H7 (cell line): ENCODE measurements at regions not wholly inside any gene's neighbourhood (a gene's known extent, or its start where the extent isn't known, plus 50 kb on each side); places are given as distances from the start of the nearest gene placed in this dataset.

Experiments used
- DNase-seq: peaks from one replicate; pipeline ENCODE4 v3.0.0; 2012
- H3K27me3 ChIP-seq: 2 replicates; pipeline ENCODE4 v1.6.0; 2011; ENCODE audit warnings: mild to moderate bottlenecking, low read length; ENCODE audit not compliant: control insufficient read depth, insufficient read depth
- H3K36me3 ChIP-seq: replicated peaks from 2 replicates; pipeline ENCODE4 v1.5.1; 2011; ENCODE audit warnings: low read length; ENCODE audit not compliant: control insufficient read depth, insufficient read depth
- H3K4me3 ChIP-seq: 2 replicates; pipeline ENCODE4 v1.5.1; 2011; ENCODE audit warnings: low read depth, mild to moderate bottlenecking, control low read depth, low read length, moderate library complexity; ENCODE audit not compliant: insufficient read depth

- no peak for DNase-seq
- no peaks in the 10 kb centered on the region for H3K36me3 ChIP-seq
- no peaks in the 10 kb centered on the region for H3K27me3 ChIP-seq
- no peak overlapping the region for H3K4me3 ChIP-seq
Observed at GRCh38 chr2:15731213-15731888, 139.7 kb downstream of the DDX1 start.

DNA sequence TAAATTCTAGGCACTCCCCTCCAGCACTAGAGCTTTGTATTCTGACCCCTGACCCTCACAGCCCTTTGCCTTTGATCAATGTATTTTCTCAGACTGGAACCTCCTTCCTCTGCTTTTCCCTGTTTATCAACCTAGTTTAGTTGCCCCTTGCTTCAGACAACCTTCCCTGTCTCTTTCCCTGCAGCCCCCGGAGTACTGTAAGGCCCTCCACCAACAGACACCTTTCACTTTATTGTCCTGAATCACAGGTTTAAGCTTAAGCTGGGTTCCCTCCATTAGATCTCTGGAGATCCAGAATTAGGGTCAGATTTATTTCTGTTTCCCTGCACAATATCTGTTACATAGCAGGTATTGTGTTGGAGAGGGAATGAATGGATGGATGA, 140.2 kb downstream of the DDX1 start:
- H3K27me3 ChIP-seq = no peaks in the 10 kb centered on the region
- H3K4me3 ChIP-seq = no peak overlapping the region
- no peaks in the 10 kb centered on the region for H3K36me3 ChIP-seq
- DNase-seq = no peak

GRCh38 chr2:15732341-15733077, 140.8 kb downstream of the DDX1 start:
- no peak for DNase-seq
- no peaks in the 10 kb centered on the region for H3K36me3 ChIP-seq
- no peak overlapping the region for H3K4me3 ChIP-seq
- no peaks in the 10 kb centered on the region for H3K27me3 ChIP-seq

GRCh38 chr2:15733867-15734673, 142.4 kb downstream of the DDX1 start:
- H3K27me3 ChIP-seq = no peaks in the 10 kb centered on the region
- DNase-seq = no peak
- H3K36me3 ChIP-seq = no peaks in the 10 kb centered on the region
- no peak overlapping the region for H3K4me3 ChIP-seq

- no peak for DNase-seq
- no peaks in the 10 kb centered on the region for H3K36me3 ChIP-seq
- no peak overlapping the region for H3K4me3 ChIP-seq
- no peaks in the 10 kb centered on the region for H3K27me3 ChIP-seq
Observed at GRCh38 chr2:15734674-15735483, 143.2 kb downstream of the DDX1 start.

- no peaks in the 10 kb centered on the region for H3K36me3 ChIP-seq
- no peak for DNase-seq
- no peak overlapping the region for H3K4me3 ChIP-seq
- H3K27me3 ChIP-seq = no peaks in the 10 kb centered on the region
Observed at GRCh38 chr2:15735484-15736326, 144.0 kb downstream of the DDX1 start.

- H3K27me3 ChIP-seq = no peaks in the 10 kb centered on the region
- no peak overlapping the region for H3K4me3 ChIP-seq
- no peak for DNase-seq
- H3K36me3 ChIP-seq = no peaks in the 10 kb centered on the region
Observed at GRCh38 chr2:15736396-15737180, 144.9 kb downstream of the DDX1 start.

DNA sequence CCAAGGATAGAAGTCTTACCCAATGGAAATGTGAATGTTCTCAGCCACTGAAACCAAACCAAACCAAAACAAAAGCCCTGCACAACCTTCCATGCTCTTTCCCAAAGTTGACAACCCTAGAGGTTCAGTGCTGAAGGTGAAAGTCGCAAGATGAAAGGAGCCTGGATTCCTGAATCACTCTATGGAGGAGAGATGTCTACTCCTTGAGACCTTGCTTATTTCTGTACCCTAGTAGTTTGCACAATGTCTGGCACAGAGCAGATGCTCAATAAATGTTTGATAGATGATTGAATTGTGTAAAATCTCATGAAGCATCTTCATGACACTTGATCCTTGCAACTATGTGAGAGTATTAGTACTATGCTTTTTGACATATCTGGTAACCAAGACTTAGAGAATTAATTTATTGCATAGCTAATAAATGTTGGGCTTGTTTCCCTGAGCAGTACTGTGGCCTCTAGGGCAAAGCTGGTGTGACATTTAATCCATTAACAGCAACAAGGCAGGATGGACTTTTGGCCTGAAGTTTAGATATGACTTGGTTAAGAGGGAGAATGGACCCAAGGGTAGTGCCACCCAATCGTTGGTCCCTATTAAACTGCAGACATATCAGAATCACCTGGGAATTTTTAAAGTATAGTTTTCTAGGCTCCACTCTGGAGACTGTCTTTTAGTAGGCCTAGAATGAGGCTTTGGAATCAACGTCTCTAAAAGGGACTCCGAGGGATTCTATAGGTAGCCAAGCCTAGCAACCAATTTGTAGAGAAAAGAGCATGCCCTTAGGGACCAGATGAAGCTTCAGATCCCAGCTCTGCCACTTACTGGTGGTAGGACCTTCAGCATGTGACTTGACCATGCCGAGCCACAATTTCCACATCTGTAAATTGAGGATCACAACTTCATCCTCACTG, 145.9 kb downstream of the DDX1 start:
- H3K36me3 ChIP-seq = no peaks in the 10 kb centered on the region
- no peaks in the 10 kb centered on the region for H3K27me3 ChIP-seq
- H3K4me3 ChIP-seq = no peak overlapping the region
- no peak for DNase-seq

DNA sequence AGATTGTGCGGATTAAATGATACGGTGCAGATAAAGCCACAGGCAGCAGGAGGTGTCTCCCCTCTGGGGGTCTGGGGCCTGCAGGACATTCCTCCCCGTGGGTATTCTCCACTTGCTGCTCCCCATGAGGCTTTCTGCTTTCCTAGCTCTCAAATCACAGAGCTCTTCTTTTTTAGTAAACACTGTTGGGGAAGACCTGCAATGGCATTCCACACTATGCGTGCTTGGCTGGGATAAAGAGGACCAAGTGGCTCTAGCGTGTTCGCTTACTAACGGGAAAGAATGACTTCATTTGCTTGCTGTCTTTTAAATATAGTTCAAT, 146.5 kb downstream of the DDX1 start:
- Histone ChIP-seq H3K27me3 (no peaks in the 10 kb centered on the region), H3K4me3 (no peak overlapping the region), H3K36me3 (no peaks in the 10 kb centered on the region)
- DNase-seq = no peak

GRCh38 chr2:15738943-15739342, 147.3 kb downstream of the DDX1 start:
- no peaks in the 10 kb centered on the region for H3K36me3 ChIP-seq
- no peaks in the 10 kb centered on the region for H3K27me3 ChIP-seq
- H3K4me3 ChIP-seq = no peak overlapping the region
- DNase-seq = no peak

- DNase-seq = no peak
- Histone ChIP-seq H3K4me3 (no peak overlapping the region), H3K36me3 (no peaks in the 10 kb centered on the region), H3K27me3 (no peaks in the 10 kb centered on the region)
Observed at GRCh38 chr2:15744820-15745219, 153.2 kb downstream of the DDX1 start.

DNA sequence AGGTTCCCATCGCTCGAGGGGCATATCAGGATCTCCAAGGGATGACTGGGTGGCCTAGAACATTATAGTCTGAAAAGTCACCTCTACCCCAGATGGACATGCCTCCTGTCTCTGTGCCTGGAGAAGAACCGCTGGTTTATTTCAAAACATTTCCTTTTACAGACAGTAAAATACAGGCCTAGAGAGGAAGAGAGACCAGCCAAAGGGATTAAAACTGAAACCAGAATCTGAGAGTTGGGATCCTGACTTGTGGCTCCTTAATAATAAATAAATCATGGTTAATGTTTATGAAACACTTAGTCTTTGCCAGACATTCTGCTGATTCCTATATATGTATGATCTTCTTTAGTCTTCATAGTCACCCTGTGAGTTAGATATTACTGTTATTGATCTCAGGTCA, 153.7 kb downstream of the DDX1 start:
- DNase-seq = no peak

More for the DNA sequence above, 153.7 kb downstream of the DDX1 start:
- H3K4me3 ChIP-seq = no peak overlapping the region
- H3K36me3 ChIP-seq = no peaks in the 10 kb centered on the region
- H3K27me3 ChIP-seq = no peaks in the 10 kb centered on the region
